Liver (tissue), 8 donors: ENCODE measurements at regions not wholly inside any gene's neighbourhood (a gene's known extent, or its start where the extent isn't known, plus 50 kb on each side); places are given as distances from the start of the nearest gene placed in this dataset.
A peak's percentile ranks its signal among the peaks of the same experiment; 100 is the strongest.

Experiments used
- DNase-seq: peaks from one replicate; pipeline ENCODE4 v3.0.0-alpha.2; 2017; ENCODE audit warnings: low spot score
- H3K27ac ChIP-seq, 2 donors: one replicate each; pipeline ENCODE4 v1.7.0; 2013; ENCODE audit warnings: inconsistent platforms in 2 of 2, low read length in 2 of 2, control low read depth in 1 of 2, low read depth in 1 of 2, mild to moderate bottlenecking in 1 of 2
- H3K27me3 ChIP-seq, 4 donors: one replicate each; pipeline versions ENCODE4 v1.6.1 to v1.7.0; 2013; ENCODE audit warnings: low read length in 3 of 4, inconsistent platforms in 1 of 4, mild to moderate bottlenecking in 1 of 4, moderate library complexity in 1 of 4; ENCODE audit not compliant: control insufficient read depth in 4 of 4, insufficient read depth in 4 of 4
- H3K36me3 ChIP-seq, 4 donors: one replicate each; pipeline versions ENCODE4 v1.6.1 to v1.7.0; 2013; ENCODE audit warnings: low read length in 3 of 4, mild to moderate bottlenecking in 3 of 4, low read depth in 1 of 4, moderate library complexity in 1 of 4; ENCODE audit not compliant: control insufficient read depth in 4 of 4, insufficient read depth in 3 of 4
- H3K4me1 ChIP-seq, 4 donors: one replicate each; pipeline versions ENCODE4 v1.6.1 to v1.7.0; 2013; ENCODE audit warnings: low read length in 3 of 4, mild to moderate bottlenecking in 3 of 4, moderate library complexity in 1 of 4; ENCODE audit not compliant: control insufficient read depth in 4 of 4, insufficient read depth in 4 of 4
- H3K4me3 ChIP-seq, 3 donors: one replicate each; pipeline versions ENCODE4 v1.6.1 to v1.7.0; 2013; ENCODE audit warnings: low read length in 3 of 3, control low read depth in 1 of 3, low read depth in 1 of 3, mild to moderate bottlenecking in 1 of 3
- H3K9ac ChIP-seq, 2 donors: one replicate each; pipeline ENCODE4 v1.7.0; 2013; ENCODE audit warnings: low read length in 2 of 2, mild to moderate bottlenecking in 2 of 2, moderate library complexity in 2 of 2, control low read depth in 1 of 2, low read depth in 1 of 2
- H3K9me3 ChIP-seq, 4 donors: one replicate each; pipeline versions ENCODE4 v1.6.1 to v1.7.0; 2013; ENCODE audit warnings: low read length in 3 of 4; ENCODE audit not compliant: control insufficient read depth in 4 of 4
- ATF3 ChIP-seq: IDR thresholded peaks from 2 replicates; pipeline ENCODE4 v1.6.1; 2016; ENCODE audit warnings: antibody characterized with exemption
- CTCF ChIP-seq: fragments of 150-350 bp; IDR thresholded peaks from 2 replicates; pipeline ENCODE4 v1.5.1; 2017; ENCODE audit warnings: improper control_type of control experiment, low read depth, low read length; ENCODE audit not compliant: missing input control
- FOXA1 ChIP-seq: IDR thresholded peaks from 2 replicates; pipeline ENCODE4 v1.6.1; 2016; ENCODE audit warnings: antibody characterized with exemption
- GABPA ChIP-seq, 2 donors: IDR thresholded peaks in 1 of 2; conservative IDR thresholded peaks in 1 of 2; 2 replicates each; pipeline ENCODE4 v1.6.1; 2016; ENCODE audit warnings: antibody characterized with exemption in 2 of 2, mild to moderate bottlenecking in 1 of 2, moderate library complexity in 1 of 2
- HNF4A ChIP-seq, 2 donors: conservative IDR thresholded peaks; 2 replicates each; pipeline ENCODE4 v1.6.1; 2016; ENCODE audit warnings: antibody characterized with exemption in 2 of 2, mild to moderate bottlenecking in 2 of 2
- JUND ChIP-seq, 2 donors: IDR thresholded peaks; 2 replicates each; pipeline ENCODE4 v1.6.1; 2016; ENCODE audit warnings: antibody characterized with exemption in 2 of 2
- MAX ChIP-seq: IDR thresholded peaks from 2 replicates; pipeline ENCODE4 v1.6.1; 2016; ENCODE audit warnings: antibody characterized with exemption
- REST ChIP-seq: IDR thresholded peaks from 2 replicates; pipeline ENCODE4 v1.6.1; 2016; ENCODE audit warnings: antibody characterized with exemption, mild to moderate bottlenecking
- ZBTB33 ChIP-seq: IDR thresholded peaks from 2 replicates; pipeline ENCODE4 v1.6.1; 2016; ENCODE audit warnings: antibody characterized with exemption
- WGBS: extraction: QIAGEN DNeasy Blood & Tissue Kit; methylation state at CpG from one replicate; pipeline ENCODE4 v1.1.7; 2013; 5-methylcytosine and 5-hydroxymethylcytosine counted together
- donor health status: healthy.
- donor health status: healthy.
- donor health status: healthy.
- donor health status: healthy.
- donor health status: healthy.

- no peak overlapping the region for H3K4me3 ChIP-seq
Measured at GRCh38 chr17:68103148-68103547, 67.6 kb downstream of the KPNA2 start.

GRCh38 chr17:68106085-68106484, 70.5 kb downstream of the KPNA2 start:
- WGBS: 95% methylated on average over 2 of the region's 2 CpGs
- Histone ChIP-seq H3K4me3 (no peak overlapping the region), H3K27me3 (no peaks in the 10 kb centered on the region), H3K9me3 (no peaks in the 10 kb centered on the region), H3K9ac (no peak overlapping the region), H3K4me1 (peaks cover 1 to 12% (median 8%) of the 10 kb centered on the region in 4 donors), H3K36me3 (peaks cover 0 to 3% (median under 1%) of the 10 kb centered on the region in 4 donors), H3K27ac (no peak overlapping the region)
- no peak for DNase-seq
- no peak for TF ChIP-seq FOXA1
- no peak for TF ChIP-seq ATF3
- TF ChIP-seq CTCF: no peak
- no peak for TF ChIP-seq JUND (IDR thresholded peaks at IDR 0.05)

More at GRCh38 chr17:68103148-68103547, 67.6 kb downstream of the KPNA2 start:
- DNase-seq: no peak
- Histone ChIP-seq H3K27me3 (no peaks in the 10 kb centered on the region), H3K4me1 (peaks cover 1 to 15% (median 9%) of the 10 kb centered on the region in 4 donors), H3K9ac (peak overlapping the region in 1 of 2 donors; percentile 25), H3K27ac (no peak overlapping the region), H3K9me3 (no peaks in the 10 kb centered on the region), H3K36me3 (peaks cover 0 to 3% (median 0%) of the 10 kb centered on the region in 4 donors)
- no peak for TF ChIP-seq REST
- no peak for TF ChIP-seq HNF4A (conservative IDR thresholded peaks at IDR 0.05)

GRCh38 chr17:68107373-68107772, 71.8 kb downstream of the KPNA2 start:
- TF ChIP-seq ZBTB33 (no peak), GABPA (IDR thresholded peaks at IDR 0.05 in 1 of 2, conservative IDR thresholded peaks at IDR 0.05 in 1 of 2) (no peak), JUND (IDR thresholded peaks at IDR 0.05) (no peak), MAX (no peak), CTCF (no peak)
- no peak for DNase-seq
- peaks cover 0 to 3% (median under 1%) of the 10 kb centered on the region in 4 donors for H3K36me3 ChIP-seq
- H3K4me3 ChIP-seq: no peak overlapping the region
- no peaks in the 10 kb centered on the region for H3K27me3 ChIP-seq
- no peak overlapping the region for H3K9ac ChIP-seq
- H3K9me3 ChIP-seq: no peaks in the 10 kb centered on the region
- peaks cover 1 to 10% (median 5%) of the 10 kb centered on the region in 4 donors for H3K4me1 ChIP-seq
- no peak overlapping the region for H3K27ac ChIP-seq
- WGBS: 67% methylated on average over 4 of the region's 4 CpGs
